H9 (cell line): ENCODE measurements at regions not wholly inside any gene's neighbourhood (a gene's known extent, or its start where the extent isn't known, plus 50 kb on each side); places are given as distances from the start of the nearest gene placed in this dataset.

Experiments
- DNase-seq: peaks from one replicate; pipeline ENCODE4 v3.0.0-alpha.2; 2017
- H2AFZ ChIP-seq: one replicate; pipeline ENCODE4 v1.6.1; 2013; ENCODE audit warnings: mild to moderate bottlenecking, low read length, control low read depth, moderate library complexity
- H2AK5ac ChIP-seq: 2 replicates; pipeline ENCODE4 v1.6.1; 2013; ENCODE audit warnings: low read length, control low read depth, mixed read lengths; ENCODE audit not compliant: insufficient read length
- H2BK120ac ChIP-seq: one replicate; pipeline ENCODE4 v1.6.1; 2013; ENCODE audit warnings: low read depth, mild to moderate bottlenecking, low read length, control low read depth, inconsistent platforms; ENCODE audit not compliant: poor library complexity, severe bottlenecking
- H2BK12ac ChIP-seq: 2 replicates; pipeline ENCODE4 v1.6.1; 2013; ENCODE audit warnings: low read length, control low read depth, mixed read lengths, low read depth; ENCODE audit not compliant: insufficient read length
- H2BK15ac ChIP-seq: 2 replicates; pipeline ENCODE4 v1.6.1; 2013; ENCODE audit warnings: low read depth, low read length, control low read depth
- H2BK20ac ChIP-seq: one replicate; pipeline ENCODE4 v1.6.1; 2013; ENCODE audit warnings: low read depth, mild to moderate bottlenecking, low read length, control low read depth, inconsistent platforms; ENCODE audit not compliant: poor library complexity, severe bottlenecking
- H2BK5ac ChIP-seq: 2 replicates; pipeline ENCODE4 v1.6.1; 2013; ENCODE audit warnings: low read length, control low read depth, mixed read lengths; ENCODE audit not compliant: insufficient read length
- H3K14ac ChIP-seq: 2 replicates; pipeline ENCODE4 v1.6.1; 2013; ENCODE audit warnings: low read length, control low read depth; ENCODE audit not compliant: insufficient read depth
- H3K18ac ChIP-seq: 2 replicates; pipeline ENCODE4 v1.6.1; 2013; ENCODE audit warnings: low read depth, mild to moderate bottlenecking, mixed read lengths, low read length, control low read depth; ENCODE audit not compliant: insufficient read length
- H3K23ac ChIP-seq: 2 replicates; pipeline ENCODE4 v1.6.1; 2013; ENCODE audit warnings: low read length, control low read depth, mixed read lengths, low read depth; ENCODE audit not compliant: insufficient read length
- H3K23me2 ChIP-seq: 2 replicates; pipeline ENCODE4 v1.6.1; 2013; ENCODE audit warnings: low read depth, mild to moderate bottlenecking, mixed read lengths, low read length, control low read depth; ENCODE audit not compliant: insufficient read length, poor library complexity, severe bottlenecking
- H3K27ac ChIP-seq: 2 replicates; pipeline ENCODE4 v1.5.1; 2013; ENCODE audit warnings: low read length, control low read depth, mixed read lengths, low read depth; ENCODE audit not compliant: insufficient read length
- H3K27me3 ChIP-seq: 2 replicates; pipeline ENCODE4 v1.6.1; 2013; ENCODE audit warnings: low read length, control low read depth, inconsistent platforms; ENCODE audit not compliant: insufficient read depth
- H3K4ac ChIP-seq: 2 replicates; pipeline ENCODE4 v1.6.1; 2013; ENCODE audit warnings: low read depth, mild to moderate bottlenecking, control low read depth, inconsistent platforms, low read length, moderate library complexity
- H3K4me1 ChIP-seq: 2 replicates; pipeline ENCODE4 v1.6.1; 2013; ENCODE audit warnings: low read length, control low read depth, inconsistent platforms; ENCODE audit not compliant: insufficient read depth
- H3K4me2 ChIP-seq: 2 replicates; pipeline ENCODE4 v1.6.1; 2013; ENCODE audit warnings: low read length, control low read depth, mixed read lengths; ENCODE audit not compliant: insufficient read length, insufficient read depth
- H3K56ac ChIP-seq: 2 replicates; pipeline ENCODE4 v1.6.1; 2013; ENCODE audit warnings: low read depth, mild to moderate bottlenecking, mixed read lengths, low read length, control low read depth; ENCODE audit not compliant: insufficient read length
- H3K79me1 ChIP-seq: 2 replicates; pipeline ENCODE4 v1.6.1; 2013; ENCODE audit warnings: low read depth, mild to moderate bottlenecking, moderate library complexity, low read length, control low read depth, inconsistent platforms; ENCODE audit not compliant: insufficient read depth, poor library complexity, severe bottlenecking
- H3K79me2 ChIP-seq: 2 replicates; pipeline ENCODE4 v1.6.1; 2013; ENCODE audit warnings: low read length, control low read depth, inconsistent platforms; ENCODE audit not compliant: insufficient read depth
- H3K9ac ChIP-seq: 2 replicates; pipeline ENCODE4 v1.6.1; 2013; ENCODE audit warnings: low read length, control low read depth, mixed read lengths; ENCODE audit not compliant: insufficient read length; ENCODE audit errors: extremely low read depth
- H3K9me3 ChIP-seq: one replicate; pipeline ENCODE4 v1.6.1; 2013; ENCODE audit warnings: low read depth, low read length, inconsistent platforms; ENCODE audit not compliant: control insufficient read depth
- H3T11ph ChIP-seq: one replicate; pipeline ENCODE4 v1.6.1; 2013; ENCODE audit warnings: mild to moderate bottlenecking, low read length, control low read depth, inconsistent platforms
- H4K20me1 ChIP-seq: one replicate; pipeline ENCODE4 v1.6.1; 2013; ENCODE audit not compliant: control insufficient read depth, insufficient read length, insufficient read depth
- H4K5ac ChIP-seq: 2 replicates; pipeline ENCODE4 v1.6.1; 2013; ENCODE audit warnings: low read depth, mild to moderate bottlenecking, mixed read lengths, low read length, control low read depth; ENCODE audit not compliant: insufficient read length
- H4K8ac ChIP-seq: replicated peaks from 2 replicates; pipeline ENCODE4 v1.6.1; 2013; ENCODE audit warnings: low read length, control low read depth, mixed read lengths, low read depth; ENCODE audit not compliant: insufficient read length
- H4K91ac ChIP-seq: 2 replicates; pipeline ENCODE4 v1.6.1; 2013; ENCODE audit warnings: low read depth, mild to moderate bottlenecking, moderate library complexity, mixed read lengths, low read length, control low read depth; ENCODE audit not compliant: insufficient read length
- H3K27ac Mint-ChIP-seq, 3 experiments: 2 replicates in 2 of 3; 3 replicates in 1 of 3; pipeline ENCODE4 v1.8.0; 2020 to 2021; ENCODE audit warnings: mixed read lengths in 3 of 3, mild to moderate bottlenecking in 1 of 3, moderate library complexity in 1 of 3
- H3K27me3 Mint-ChIP-seq: 2 replicates; pipeline ENCODE4 v1.8.0; 2021; ENCODE audit warnings: low read depth, mild to moderate bottlenecking, moderate library complexity, mixed read lengths
- H3K36me3 Mint-ChIP-seq, 3 experiments: 2 replicates in 2 of 3; 3 replicates in 1 of 3; pipeline ENCODE4 v1.8.0; 2020 to 2021; ENCODE audit warnings: low read depth in 3 of 3, mixed read lengths in 3 of 3; ENCODE audit not compliant: insufficient read depth in 1 of 3
- H3K4me1 Mint-ChIP-seq, 2 experiments: 2 replicates each; pipeline ENCODE4 v1.8.0; 2020; ENCODE audit warnings: mixed read lengths in 2 of 2
- H3K4me3 Mint-ChIP-seq, 2 experiments: 2 replicates in 1 of 2; 3 replicates in 1 of 2; pipeline ENCODE4 v1.8.0; 2020 to 2021; ENCODE audit warnings: mild to moderate bottlenecking in 2 of 2, mixed read lengths in 2 of 2, moderate library complexity in 1 of 2
- H3K9me3 Mint-ChIP-seq, 2 experiments: 2 replicates in 1 of 2; 3 replicates in 1 of 2; pipeline ENCODE4 v1.8.0; 2020; ENCODE audit warnings: mild to moderate bottlenecking in 2 of 2, mixed read lengths in 2 of 2, moderate library complexity in 1 of 2
- CTCF ChIP-seq: fragments of 200-600 bp; sonication (generic); conservative IDR thresholded peaks from 3 replicates; pipeline ENCODE4 v1.8.0; 2021; ENCODE audit warnings: antibody characterized with exemption, mild to moderate bottlenecking
- WGBS: extraction: QIAGEN DNeasy Blood & Tissue Kit; methylation state at CpG from one replicate; pipeline ENCODE4 v1.1.7; 2013; ENCODE audit warnings: missing lambda C conversion rate, low lambda C conversion rate, mixed read lengths; ENCODE audit not compliant: insufficient read length; ENCODE audit errors: extremely low coverage; 5-methylcytosine and 5-hydroxymethylcytosine counted together

GRCh38 chr3:125675791-125676190 is 80.5 kb upstream of the OSBPL11 start:
- no peak for DNase-seq
- no peak overlapping the region for H4K5ac ChIP-seq
- no peak overlapping the region for H2AFZ ChIP-seq
- H4K20me1 ChIP-seq = no peaks in the 10 kb centered on the region
- H3K14ac ChIP-seq = no peak overlapping the region
- peaks cover 2 to 6% of the 10 kb centered on the region in 2 experiments for H3K4me1 Mint-ChIP-seq
- H3K36me3 Mint-ChIP-seq = no peaks in the 10 kb centered on the region; a peak in 1 of 7 replicates
- H3K4ac ChIP-seq = no peak overlapping the region
- no peak overlapping the region for H2AK5ac ChIP-seq
- H4K8ac ChIP-seq = no peak overlapping the region
- H3K9me3 Mint-ChIP-seq = no peaks in the 10 kb centered on the region
- H3K23ac ChIP-seq = no peak overlapping the region
- H2BK12ac ChIP-seq = no peak overlapping the region
- no peak overlapping the region for H4K91ac ChIP-seq
- no peak overlapping the region for H2BK20ac ChIP-seq
- no peak overlapping the region for H3K27ac Mint-ChIP-seq
- H2BK5ac ChIP-seq = no peak overlapping the region
- no peak overlapping the region for H2BK15ac ChIP-seq
- H3K4me2 ChIP-seq = no peak overlapping the region
- H3K23me2 ChIP-seq = no peaks in the 10 kb centered on the region
- no peaks in the 10 kb centered on the region for H3K27me3 ChIP-seq
- H3K4me1 ChIP-seq = no peaks in the 10 kb centered on the region
- no peak overlapping the region for H3K27ac ChIP-seq
- no peak overlapping the region for H3T11ph ChIP-seq
- H3K4me3 Mint-ChIP-seq = no peak overlapping the region
- no peaks in the 10 kb centered on the region for H3K79me1 ChIP-seq
- H3K27me3 Mint-ChIP-seq = peaks cover 1% of the 10 kb centered on the region; the same call in 1 of the 2 replicates
- H3K18ac ChIP-seq = no peak overlapping the region
- no peak overlapping the region for H3K9ac ChIP-seq
- TF ChIP-seq CTCF = no peak
- H3K56ac ChIP-seq = no peak overlapping the region
- H3K79me2 ChIP-seq = no peaks in the 10 kb centered on the region
- H2BK120ac ChIP-seq = no peak overlapping the region
- WGBS = no CpG with 5 or more reads among the region's 4 CpGs
- H3K9me3 ChIP-seq = no peaks in the 10 kb centered on the region
